ENCODE measurements at regions not wholly inside any gene's neighbourhood (a gene's known extent, or its start where the extent isn't known, plus 50 kb on each side); places are given as distances from the start of the nearest gene placed in this dataset.

DNA sequence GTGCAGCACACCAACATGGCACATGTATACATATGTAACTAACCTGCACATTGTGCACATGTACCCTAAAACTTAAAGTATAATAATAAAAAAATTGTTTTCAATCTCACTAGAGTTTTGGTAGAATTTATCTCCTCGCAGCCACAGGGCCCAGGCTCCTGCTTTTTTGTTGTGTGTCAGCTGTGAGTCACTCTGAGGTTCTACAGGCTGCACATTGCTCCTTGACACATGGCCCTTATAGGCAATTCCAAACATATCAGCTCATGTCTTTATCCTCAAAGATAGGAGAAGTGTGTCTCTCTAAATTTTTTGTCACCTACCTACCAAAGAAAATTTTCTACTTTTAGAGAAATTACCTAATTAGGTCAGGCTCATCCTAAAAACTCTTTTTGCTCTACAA lies 252.1 kb upstream of the ADGRL3 start:
- 38 to 81% (median 70%) methylated on average over 1 of the region's 1 CpG for WGBS, 3 donors
- no peak for DNase-seq
- no peak for FAIRE-seq

DNA sequence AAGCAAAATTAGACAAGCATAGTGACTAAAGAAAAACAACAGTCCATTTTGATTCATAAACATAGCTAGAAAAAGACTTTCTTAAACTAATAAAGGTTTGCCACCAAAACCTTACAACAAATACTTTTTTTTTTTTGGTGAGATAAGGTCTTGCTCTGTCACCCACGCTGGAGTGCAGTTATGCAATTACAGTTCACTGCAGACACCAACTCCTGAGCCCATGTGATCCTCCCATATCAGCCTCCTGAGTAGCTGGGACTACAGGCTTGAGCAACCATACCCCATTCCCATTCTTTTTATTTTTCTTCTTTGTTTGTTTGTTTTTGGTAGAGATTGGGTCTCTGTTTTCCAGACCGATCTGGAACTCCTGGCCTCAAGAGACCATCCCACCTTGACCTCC lies 247.2 kb upstream of the ADGRL3 start:
- Histone ChIP-seq H3K27me3 (ENCODE audit: control insufficient read depth in 3 of 3, insufficient read depth in 3 of 3, low read length in 3 of 3) (no peaks in the 10 kb centered on the region), H3K4me1 (ENCODE audit: control insufficient read depth in 3 of 3, insufficient read depth in 2 of 3, low read depth in 1 of 3, low read length in 2 of 3) (no peaks in the 10 kb centered on the region), H3K9me3 (ENCODE audit: control insufficient read depth in 2 of 2, insufficient read depth in 1 of 2, low read depth in 1 of 2, low read length in 1 of 2) (no peaks in the 10 kb centered on the region), H3K4me3 (ENCODE audit: low read depth in 1 of 3, low read length in 3 of 3) (no peak overlapping the region), H3K36me3 (ENCODE audit: control insufficient read depth in 3 of 3, insufficient read depth in 2 of 3, low read depth in 1 of 3, low read length in 3 of 3) (no peaks in the 10 kb centered on the region), H3K27ac (ENCODE audit: low read depth in 1 of 3, low read length in 2 of 3) (no peak overlapping the region)
- WGBS, 3 donors = 42 to 75% (median 48%) methylated on average over 2 of the region's 2 CpGs
- FAIRE-seq (no peak), DNase-seq (no peak)

More for the DNA sequence above, 252.1 kb upstream of the ADGRL3 start:
- Histone ChIP-seq H3K9me3 (ENCODE audit: control insufficient read depth in 2 of 2, insufficient read depth in 1 of 2, low read depth in 1 of 2, low read length in 1 of 2) (peaks cover 0 to 3% of the 10 kb centered on the region in 2 donors), H3K27me3 (ENCODE audit: control insufficient read depth in 3 of 3, insufficient read depth in 3 of 3, low read length in 3 of 3) (no peaks in the 10 kb centered on the region), H3K4me1 (ENCODE audit: control insufficient read depth in 3 of 3, insufficient read depth in 2 of 3, low read depth in 1 of 3, low read length in 2 of 3) (no peaks in the 10 kb centered on the region), H3K27ac (ENCODE audit: low read depth in 1 of 3, low read length in 2 of 3) (no peak overlapping the region), H3K36me3 (ENCODE audit: control insufficient read depth in 3 of 3, insufficient read depth in 2 of 3, low read depth in 1 of 3, low read length in 3 of 3) (no peaks in the 10 kb centered on the region), H3K4me3 (ENCODE audit: low read depth in 1 of 3, low read length in 3 of 3) (no peak overlapping the region)

DNA sequence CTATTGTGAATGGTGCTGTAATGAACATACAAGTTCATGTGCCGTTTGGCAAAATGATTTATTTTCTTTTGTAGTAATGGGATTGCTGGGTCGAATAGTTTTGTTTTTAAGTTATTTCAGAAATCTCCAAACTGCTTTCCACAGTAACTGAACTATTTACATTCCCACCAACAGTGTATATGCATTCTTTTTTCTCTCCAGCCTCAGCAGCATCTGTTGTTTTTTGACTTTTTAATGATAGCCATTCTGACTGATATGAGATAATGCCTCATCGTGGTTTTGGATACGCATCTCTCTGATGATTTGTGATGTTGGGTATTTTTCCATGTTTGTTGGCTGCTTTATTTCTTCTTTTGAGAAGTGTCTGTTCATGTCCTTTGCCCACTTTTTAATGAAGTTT lies 246.3 kb upstream of the ADGRL3 start:
- Histone ChIP-seq H3K4me3 (ENCODE audit: low read depth in 1 of 3, low read length in 3 of 3) (no peak overlapping the region), H3K27ac (ENCODE audit: low read depth in 1 of 3, low read length in 2 of 3) (no peak overlapping the region), H3K36me3 (ENCODE audit: control insufficient read depth in 3 of 3, insufficient read depth in 2 of 3, low read depth in 1 of 3, low read length in 3 of 3) (no peaks in the 10 kb centered on the region), H3K9me3 (ENCODE audit: control insufficient read depth in 2 of 2, insufficient read depth in 1 of 2, low read depth in 1 of 2, low read length in 1 of 2) (no peaks in the 10 kb centered on the region), H3K4me1 (ENCODE audit: control insufficient read depth in 3 of 3, insufficient read depth in 2 of 3, low read depth in 1 of 3, low read length in 2 of 3) (no peaks in the 10 kb centered on the region), H3K27me3 (ENCODE audit: control insufficient read depth in 3 of 3, insufficient read depth in 3 of 3, low read length in 3 of 3) (no peaks in the 10 kb centered on the region)
- WGBS, 3 donors = 60 to 77% (median 69%) methylated on average over 4 of the region's 4 CpGs
- DNase-seq (no peak), FAIRE-seq (no peak)

DNA sequence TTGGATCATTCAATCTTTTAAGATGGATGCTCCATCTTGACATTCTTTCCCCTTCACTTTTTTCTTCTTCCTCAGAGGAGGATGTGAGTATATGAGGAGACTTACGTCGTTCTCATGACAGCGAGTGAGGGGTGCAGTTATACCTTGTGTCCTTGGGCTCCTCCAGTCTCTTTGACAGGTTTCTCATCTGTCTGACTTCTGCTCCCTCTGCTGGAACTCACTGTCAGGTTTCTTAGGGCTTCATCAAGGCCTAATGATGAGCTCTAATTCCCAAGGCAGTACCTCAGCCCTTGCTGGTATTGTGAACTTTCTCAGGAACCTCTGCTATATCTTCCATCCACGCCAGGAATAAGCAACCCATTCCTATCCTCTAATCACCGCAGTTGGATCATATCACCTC lies 237.8 kb upstream of the ADGRL3 start:
- Histone ChIP-seq H3K4me1 (ENCODE audit: control insufficient read depth in 3 of 3, insufficient read depth in 2 of 3, low read depth in 1 of 3, low read length in 2 of 3) (no peaks in the 10 kb centered on the region), H3K36me3 (ENCODE audit: control insufficient read depth in 3 of 3, insufficient read depth in 2 of 3, low read depth in 1 of 3, low read length in 3 of 3) (no peaks in the 10 kb centered on the region), H3K27ac (ENCODE audit: low read depth in 1 of 3, low read length in 2 of 3) (no peak overlapping the region), H3K27me3 (ENCODE audit: control insufficient read depth in 3 of 3, insufficient read depth in 3 of 3, low read length in 3 of 3) (no peaks in the 10 kb centered on the region), H3K4me3 (ENCODE audit: low read depth in 1 of 3, low read length in 3 of 3) (no peak overlapping the region), H3K9me3 (ENCODE audit: control insufficient read depth in 2 of 2, insufficient read depth in 1 of 2, low read depth in 1 of 2, low read length in 1 of 2) (no peaks in the 10 kb centered on the region)
- WGBS, 3 donors = 80 to 87% (median 84%) methylated on average over 5 of the region's 5 CpGs
- no peak for DNase-seq
- no peak for FAIRE-seq

DNA sequence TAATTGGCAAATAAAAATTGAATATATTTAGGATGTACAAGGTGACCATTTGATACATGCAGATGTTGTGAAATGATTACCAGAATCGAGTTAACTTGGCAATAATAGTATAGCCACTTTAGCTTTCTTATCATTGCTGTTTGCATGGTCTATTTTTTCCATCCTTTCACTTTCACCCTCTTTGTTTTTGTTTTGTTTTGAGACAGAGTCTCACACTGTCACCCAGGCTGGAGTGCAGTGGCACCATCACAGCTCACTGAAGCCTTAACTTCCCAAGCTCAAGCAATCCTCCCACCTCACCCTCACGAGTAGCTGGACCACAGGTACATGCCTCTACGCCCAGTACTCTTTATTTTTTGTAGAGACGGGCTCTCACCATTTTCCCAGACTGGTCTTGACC lies 218.6 kb upstream of the ADGRL3 start:
- Histone ChIP-seq H3K36me3 (ENCODE audit: control insufficient read depth in 3 of 3, insufficient read depth in 2 of 3, low read depth in 1 of 3, low read length in 3 of 3) (no peaks in the 10 kb centered on the region), H3K4me3 (ENCODE audit: low read depth in 1 of 3, low read length in 3 of 3) (no peak overlapping the region), H3K27ac (ENCODE audit: low read depth in 1 of 3, low read length in 2 of 3) (no peak overlapping the region), H3K9me3 (ENCODE audit: control insufficient read depth in 2 of 2, insufficient read depth in 1 of 2, low read depth in 1 of 2, low read length in 1 of 2) (peaks cover 0 to 7% of the 10 kb centered on the region in 2 donors), H3K27me3 (ENCODE audit: control insufficient read depth in 3 of 3, insufficient read depth in 3 of 3, low read length in 3 of 3) (no peaks in the 10 kb centered on the region), H3K4me1 (ENCODE audit: control insufficient read depth in 3 of 3, insufficient read depth in 2 of 3, low read depth in 1 of 3, low read length in 2 of 3) (no peaks in the 10 kb centered on the region)
- WGBS, 3 donors = 48 to 75% (median 52%) methylated on average over 4 of the region's 4 CpGs
- FAIRE-seq = no peak
- DNase-seq = no peak

DNA sequence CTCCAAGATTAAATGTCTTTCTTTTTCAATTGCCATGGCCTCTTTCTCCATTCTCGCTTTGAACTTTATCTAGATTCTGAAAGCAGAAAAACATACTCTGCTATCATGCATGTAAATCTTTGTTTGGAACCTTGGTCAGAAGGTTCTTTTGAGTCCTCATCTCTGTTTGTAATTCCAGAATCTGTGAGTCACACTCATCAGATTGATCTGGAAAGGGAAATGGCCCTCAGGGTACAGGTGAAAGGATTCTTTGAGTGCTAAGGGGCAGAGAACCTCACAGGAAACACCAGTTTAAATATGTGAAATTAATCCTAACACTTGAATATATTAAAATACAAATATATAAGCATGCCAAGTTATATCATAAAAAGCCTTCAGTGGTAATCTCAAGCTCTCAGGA lies 211.0 kb upstream of the ADGRL3 start:
- no peak for DNase-seq
- H3K27ac ChIP-seq (ENCODE audit: low read depth in 1 of 3, low read length in 2 of 3) = no peak overlapping the region
- peaks cover 0 to 7% of the 10 kb centered on the region in 2 donors for H3K9me3 ChIP-seq (ENCODE audit: control insufficient read depth in 2 of 2, insufficient read depth in 1 of 2, low read depth in 1 of 2, low read length in 1 of 2)
- 76 to 83% (median 80%) methylated on average over 1 of the region's 1 CpG for WGBS, 3 donors
- no peaks in the 10 kb centered on the region for H3K4me1 ChIP-seq (ENCODE audit: control insufficient read depth in 3 of 3, insufficient read depth in 2 of 3, low read depth in 1 of 3, low read length in 2 of 3)
- H3K36me3 ChIP-seq (ENCODE audit: control insufficient read depth in 3 of 3, insufficient read depth in 2 of 3, low read depth in 1 of 3, low read length in 3 of 3) = no peaks in the 10 kb centered on the region
- no peaks in the 10 kb centered on the region for H3K27me3 ChIP-seq (ENCODE audit: control insufficient read depth in 3 of 3, insufficient read depth in 3 of 3, low read length in 3 of 3)
- no peak for FAIRE-seq
- H3K4me3 ChIP-seq (ENCODE audit: low read depth in 1 of 3, low read length in 3 of 3) = no peak overlapping the region

DNA sequence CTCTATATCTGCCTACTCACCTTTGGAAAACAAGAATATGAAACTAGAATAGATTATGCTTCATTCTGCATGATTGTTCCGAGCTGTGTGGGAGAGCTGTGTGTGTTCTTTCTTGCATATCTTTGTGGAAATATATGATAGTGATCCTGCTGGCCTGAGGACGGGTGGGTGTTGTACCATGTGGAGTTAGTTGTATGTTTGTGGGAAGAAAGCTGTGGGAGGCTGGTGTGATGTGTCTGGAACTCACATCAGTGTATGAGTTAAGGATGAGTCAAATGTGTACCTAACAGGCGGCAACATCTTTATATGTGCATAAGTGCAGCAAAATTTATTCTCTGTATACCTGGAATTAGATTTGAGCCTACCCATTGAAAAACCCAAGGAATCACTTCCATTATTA lies 208.1 kb upstream of the ADGRL3 start:
- Histone ChIP-seq H3K27ac (ENCODE audit: low read depth in 1 of 3, low read length in 2 of 3) (no peak overlapping the region), H3K27me3 (ENCODE audit: control insufficient read depth in 3 of 3, insufficient read depth in 3 of 3, low read length in 3 of 3) (no peaks in the 10 kb centered on the region), H3K4me3 (ENCODE audit: low read depth in 1 of 3, low read length in 3 of 3) (no peak overlapping the region), H3K4me1 (ENCODE audit: control insufficient read depth in 3 of 3, insufficient read depth in 2 of 3, low read depth in 1 of 3, low read length in 2 of 3) (no peaks in the 10 kb centered on the region), H3K36me3 (ENCODE audit: control insufficient read depth in 3 of 3, insufficient read depth in 2 of 3, low read depth in 1 of 3, low read length in 3 of 3) (no peaks in the 10 kb centered on the region), H3K9me3 (ENCODE audit: control insufficient read depth in 2 of 2, insufficient read depth in 1 of 2, low read depth in 1 of 2, low read length in 1 of 2) (no peaks in the 10 kb centered on the region)
- DNase-seq (no peak), FAIRE-seq (no peak)
- 67 to 81% (median 75%) methylated on average over 3 of the region's 3 CpGs for WGBS, 3 donors

DNA sequence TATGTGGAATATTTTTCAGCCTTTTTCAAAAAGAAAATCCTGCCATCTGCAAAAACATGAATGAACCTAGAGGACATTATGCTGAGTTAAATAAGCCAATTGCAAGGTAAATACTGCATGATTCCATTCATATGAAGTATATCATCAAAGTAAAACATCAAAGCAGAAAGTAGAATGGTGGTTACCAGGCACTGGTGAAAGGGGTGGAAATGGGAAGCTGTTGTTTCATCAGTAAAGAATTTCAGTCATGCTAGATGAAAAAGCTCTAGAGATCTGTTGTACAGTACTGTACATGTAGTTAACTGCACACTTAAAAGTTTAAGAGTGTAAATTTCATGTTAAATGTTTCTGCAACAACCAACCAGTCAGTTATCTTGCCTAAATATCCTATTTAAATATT lies 196.8 kb upstream of the ADGRL3 start:
- Histone ChIP-seq H3K27ac (ENCODE audit: low read depth in 1 of 3, low read length in 2 of 3) (no peak overlapping the region), H3K4me3 (ENCODE audit: low read depth in 1 of 3, low read length in 3 of 3) (no peak overlapping the region), H3K27me3 (ENCODE audit: control insufficient read depth in 3 of 3, insufficient read depth in 3 of 3, low read length in 3 of 3) (no peaks in the 10 kb centered on the region), H3K36me3 (ENCODE audit: control insufficient read depth in 3 of 3, insufficient read depth in 2 of 3, low read depth in 1 of 3, low read length in 3 of 3) (no peaks in the 10 kb centered on the region), H3K9me3 (ENCODE audit: control insufficient read depth in 2 of 2, insufficient read depth in 1 of 2, low read depth in 1 of 2, low read length in 1 of 2) (peaks cover 0 to 2% of the 10 kb centered on the region in 2 donors), H3K4me1 (ENCODE audit: control insufficient read depth in 3 of 3, insufficient read depth in 2 of 3, low read depth in 1 of 3, low read length in 2 of 3) (no peaks in the 10 kb centered on the region)
- FAIRE-seq = no peak
- DNase-seq = no peak

DNA sequence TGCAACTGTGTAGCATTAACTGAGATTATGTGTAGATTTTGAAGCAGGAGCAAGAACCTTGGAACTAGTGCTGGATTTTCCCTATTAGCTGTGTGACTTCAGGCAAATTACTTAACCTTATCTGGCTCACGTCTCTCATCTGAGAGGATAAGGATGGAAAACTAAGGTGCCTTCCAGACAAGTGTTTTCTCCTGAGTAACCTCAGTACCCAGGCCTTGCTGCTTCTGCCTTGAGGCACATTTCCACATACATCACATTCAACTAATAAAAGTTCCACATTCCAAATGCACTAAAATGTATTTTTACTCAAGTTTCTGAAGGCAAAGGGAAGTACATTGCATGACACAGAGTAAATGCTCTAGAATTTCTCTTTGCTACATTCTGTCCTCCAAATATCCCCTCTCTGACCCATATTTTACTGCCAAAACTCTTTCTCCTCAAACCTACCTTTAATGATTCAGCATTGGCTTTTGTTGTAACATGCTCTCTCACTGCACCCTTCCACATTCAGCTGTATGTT lies 195.4 kb upstream of the ADGRL3 start:
- DNase-seq = no peak
- 41 to 65% (median 43%) methylated on average over 1 of the region's 1 CpG for WGBS, 3 donors
- no peaks in the 10 kb centered on the region for H3K27me3 ChIP-seq (ENCODE audit: control insufficient read depth in 3 of 3, insufficient read depth in 3 of 3, low read length in 3 of 3)
- H3K9me3 ChIP-seq (ENCODE audit: control insufficient read depth in 2 of 2, insufficient read depth in 1 of 2, low read depth in 1 of 2, low read length in 1 of 2) = peaks cover 0 to 2% of the 10 kb centered on the region in 2 donors
- H3K36me3 ChIP-seq (ENCODE audit: control insufficient read depth in 3 of 3, insufficient read depth in 2 of 3, low read depth in 1 of 3, low read length in 3 of 3) = no peaks in the 10 kb centered on the region
- H3K4me1 ChIP-seq (ENCODE audit: control insufficient read depth in 3 of 3, insufficient read depth in 2 of 3, low read depth in 1 of 3, low read length in 2 of 3) = no peaks in the 10 kb centered on the region
- FAIRE-seq = no peak
- no peak overlapping the region for H3K4me3 ChIP-seq (ENCODE audit: low read depth in 1 of 3, low read length in 3 of 3)
- H3K27ac ChIP-seq (ENCODE audit: low read depth in 1 of 3, low read length in 2 of 3) = no peak overlapping the region
